ENCODE measurements at regions not wholly inside any gene's neighbourhood (a gene's known extent, or its start where the extent isn't known, plus 50 kb on each side); places are given as distances from the start of the nearest gene placed in this dataset.

GRCh38 chr4:68732653-68733466 lies 62.4 kb upstream of the UGT2B15 start:
- Histone ChIP-seq H3F3A (replicated peaks; ENCODE audit: insufficient read depth) (no peaks in the 10 kb centered on the region), H3K36me3 (replicated peaks in 1 of 2; ENCODE audit: control insufficient read depth in 1 of 2, insufficient read depth in 2 of 2, low read length in 1 of 2) (no peaks in the 10 kb centered on the region), H3K4me1 (ENCODE audit: control insufficient read depth in 1 of 2, insufficient read depth in 2 of 2, low read depth in 1 of 2, low read length in 1 of 2) (no peaks in the 10 kb centered on the region), H3K4me2 (no peak overlapping the region), H3K79me2 (ENCODE audit: insufficient read depth) (no peaks in the 10 kb centered on the region), H3K27me3 (ENCODE audit: insufficient read depth) (no peaks in the 10 kb centered on the region; the same call in 1 of the 2 replicates), H3K9ac (no peak overlapping the region), H4K20me1 (ENCODE audit: insufficient read depth) (no peaks in the 10 kb centered on the region), H3K27ac (ENCODE audit: low read depth in 2 of 2, low read length in 1 of 2) (no peak overlapping the region), H3K9me2 (no peaks in the 10 kb centered on the region), H3K9me3 (no peaks in the 10 kb centered on the region), H3K4me3 (ENCODE audit: low read depth in 2 of 2, low read length in 1 of 2) (no peak overlapping the region), H2AFZ (ENCODE audit: low read depth) (no peak overlapping the region)
- WGBS (ENCODE audit: low lambda C conversion rate): under 1% methylated on average over 5 of the region's 5 CpGs
- DNase-seq: no peak
- TF ChIP-seq TAF1 (IDR thresholded peaks at IDR 0.05; ENCODE audit: borderline replicate concordance, low read depth, low read length) (no peak), YY1 (IDR thresholded peaks at IDR 0.05; ENCODE audit: low read depth) (no peak), GATA2 (CRISPR knock-in tag; IDR thresholded peaks at IDR 0.05) (no peak), RAD21 (IDR thresholded peaks at IDR 0.05; ENCODE audit: low read length) (no peak), GABPA (IDR thresholded peaks at IDR 0.05; ENCODE audit: low read depth) (no peak), JUND (IDR thresholded peaks at IDR 0.05) (no peak)
- POLR2A ChIA-PET: no interaction called here
- CTCF ChIA-PET: interaction anchor here (0.6 kb wide), 1 partner anchor 292 kb away, joined by 3 read pairs; no protein-coding TSS in a partner anchor

- POLR2A ChIA-PET: no interaction called here
- Histone ChIP-seq H3K4me3 (ENCODE audit: low read depth in 2 of 2, low read length in 1 of 2) (no peak overlapping the region), H2AFZ (ENCODE audit: low read depth) (no peak overlapping the region), H3K9me3 (no peaks in the 10 kb centered on the region), H3K4me1 (ENCODE audit: control insufficient read depth in 1 of 2, insufficient read depth in 2 of 2, low read depth in 1 of 2, low read length in 1 of 2) (no peaks in the 10 kb centered on the region), H3F3A (replicated peaks; ENCODE audit: insufficient read depth) (no peaks in the 10 kb centered on the region), H3K79me2 (ENCODE audit: insufficient read depth) (no peaks in the 10 kb centered on the region), H3K36me3 (replicated peaks in 1 of 2; ENCODE audit: control insufficient read depth in 1 of 2, insufficient read depth in 2 of 2, low read length in 1 of 2) (no peaks in the 10 kb centered on the region), H3K9ac (no peak overlapping the region), H3K27me3 (ENCODE audit: insufficient read depth) (no peaks in the 10 kb centered on the region; the same call in 1 of the 2 replicates), H3K4me2 (no peak overlapping the region), H3K27ac (ENCODE audit: low read depth in 2 of 2, low read length in 1 of 2) (no peak overlapping the region), H4K20me1 (ENCODE audit: insufficient read depth) (no peaks in the 10 kb centered on the region), H3K9me2 (no peaks in the 10 kb centered on the region)
- CTCF ChIA-PET: no interaction called here
- DNase-seq: no peak
- TF ChIP-seq GATA2 (CRISPR knock-in tag; IDR thresholded peaks at IDR 0.05): no peak
- TF ChIP-seq USF1 (IDR thresholded peaks at IDR 0.05; ENCODE audit: borderline replicate concordance, low read depth): no peak
- TF ChIP-seq POLR2AphosphoS5 (IDR thresholded peaks at IDR 0.05; ENCODE audit: low read depth, low read length): no peak
- TF ChIP-seq RFX5 (IDR thresholded peaks at IDR 0.05; ENCODE audit: low read length): no peak
- TF ChIP-seq FOSL2 (IDR thresholded peaks at IDR 0.05; ENCODE audit: borderline replicate concordance, low read depth): no peak
- TF ChIP-seq TAF1 (IDR thresholded peaks at IDR 0.05; ENCODE audit: borderline replicate concordance, low read depth, low read length): no peak
- 6% methylated on average over 1 of the region's 1 CpG for WGBS (ENCODE audit: low lambda C conversion rate)
Observed at GRCh38 chr4:68734095-68734494, 63.6 kb upstream of the UGT2B15 start.

- H3K9ac ChIP-seq: no peak overlapping the region
- POLR2A ChIA-PET: no interaction called here
- WGBS (ENCODE audit: low lambda C conversion rate): 10% methylated on average over 1 of the region's 1 CpG
- no peak overlapping the region for H2AFZ ChIP-seq (ENCODE audit: low read depth)
- no peak for DNase-seq
- no peaks in the 10 kb centered on the region for H3F3A ChIP-seq (replicated peaks; ENCODE audit: insufficient read depth)
- no peaks in the 10 kb centered on the region for H3K36me3 ChIP-seq (replicated peaks in 1 of 2; ENCODE audit: control insufficient read depth in 1 of 2, insufficient read depth in 2 of 2, low read length in 1 of 2)
- H3K9me3 ChIP-seq: no peaks in the 10 kb centered on the region
- CTCF ChIA-PET: no interaction called here
- no peak overlapping the region for H3K27ac ChIP-seq (ENCODE audit: low read depth in 2 of 2, low read length in 1 of 2)
- no peaks in the 10 kb centered on the region for H3K9me2 ChIP-seq
- H3K79me2 ChIP-seq (ENCODE audit: insufficient read depth): no peaks in the 10 kb centered on the region
- H3K4me3 ChIP-seq (ENCODE audit: low read depth in 2 of 2, low read length in 1 of 2): no peak overlapping the region
- no peaks in the 10 kb centered on the region for H3K4me1 ChIP-seq (ENCODE audit: control insufficient read depth in 1 of 2, insufficient read depth in 2 of 2, low read depth in 1 of 2, low read length in 1 of 2)
- no peaks in the 10 kb centered on the region; the same call in 1 of the 2 replicates for H3K27me3 ChIP-seq (ENCODE audit: insufficient read depth)
- no peak overlapping the region for H3K4me2 ChIP-seq
- TF ChIP-seq POLR2AphosphoS5 (IDR thresholded peaks at IDR 0.05; ENCODE audit: low read depth, low read length) (no peak), USF1 (IDR thresholded peaks at IDR 0.05; ENCODE audit: borderline replicate concordance, low read depth) (no peak), MXI1 (IDR thresholded peaks at IDR 0.05; ENCODE audit: low read depth, low read length) (no peak), RAD21 (IDR thresholded peaks at IDR 0.05; ENCODE audit: low read length) (no peak), NFIC (IDR thresholded peaks at IDR 0.05; ENCODE audit: borderline replicate concordance) (no peak), YY1 (IDR thresholded peaks at IDR 0.05; ENCODE audit: low read depth) (no peak), RFX5 (IDR thresholded peaks at IDR 0.05; ENCODE audit: low read length) (no peak), RXRA (IDR thresholded peaks at IDR 0.05; ENCODE audit: borderline replicate concordance, low read depth) (no peak), TCF12 (IDR thresholded peaks at IDR 0.05) (no peak), FOSL2 (IDR thresholded peaks at IDR 0.05; ENCODE audit: borderline replicate concordance, low read depth) (no peak)
- H4K20me1 ChIP-seq (ENCODE audit: insufficient read depth): no peaks in the 10 kb centered on the region
Observed at GRCh38 chr4:68735106-68735505, 64.7 kb upstream of the UGT2B15 start.
